ENCODE measurements at regions not wholly inside any gene's neighbourhood (a gene's known extent, or its start where the extent isn't known, plus 50 kb on each side); places are given as distances from the start of the nearest gene placed in this dataset.

DNA sequence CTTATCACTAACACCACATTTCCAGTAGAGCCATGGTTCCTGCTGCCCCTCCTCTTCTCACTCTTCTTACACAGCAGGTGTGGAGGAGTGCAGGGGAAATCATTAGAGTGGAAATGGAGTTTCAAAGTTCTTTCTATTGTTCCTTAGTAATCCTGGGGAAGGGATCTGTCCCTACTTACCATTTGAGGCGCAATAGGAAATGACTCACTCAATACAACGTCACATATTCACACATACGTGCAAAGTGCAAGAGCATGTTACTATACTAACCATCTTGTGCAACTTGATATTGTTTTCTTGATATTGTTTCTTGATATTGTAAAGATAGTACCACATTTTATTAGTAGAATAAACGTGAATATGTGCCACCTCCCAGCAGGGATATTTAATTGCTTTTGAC, 1010.2 kb downstream of the DNAJB9 start:
- TF ChIP-seq, protein P1, sequence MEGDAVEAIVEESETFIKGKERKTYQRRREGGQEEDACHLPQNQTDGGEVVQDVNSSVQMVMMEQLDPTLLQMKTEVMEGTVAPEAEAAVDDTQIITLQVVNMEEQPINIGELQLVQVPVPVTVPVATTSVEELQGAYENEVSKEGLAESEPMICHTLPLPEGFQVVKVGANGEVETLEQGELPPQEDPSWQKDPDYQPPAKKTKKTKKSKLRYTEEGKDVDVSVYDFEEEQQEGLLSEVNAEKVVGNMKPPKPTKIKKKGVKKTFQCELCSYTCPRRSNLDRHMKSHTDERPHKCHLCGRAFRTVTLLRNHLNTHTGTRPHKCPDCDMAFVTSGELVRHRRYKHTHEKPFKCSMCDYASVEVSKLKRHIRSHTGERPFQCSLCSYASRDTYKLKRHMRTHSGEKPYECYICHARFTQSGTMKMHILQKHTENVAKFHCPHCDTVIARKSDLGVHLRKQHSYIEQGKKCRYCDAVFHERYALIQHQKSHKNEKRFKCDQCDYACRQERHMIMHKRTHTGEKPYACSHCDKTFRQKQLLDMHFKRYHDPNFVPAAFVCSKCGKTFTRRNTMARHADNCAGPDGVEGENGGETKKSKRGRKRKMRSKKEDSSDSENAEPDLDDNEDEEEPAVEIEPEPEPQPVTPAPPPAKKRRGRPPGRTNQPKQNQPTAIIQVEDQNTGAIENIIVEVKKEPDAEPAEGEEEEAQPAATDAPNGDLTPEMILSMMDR (IDR thresholded peaks at IDR 0.05): no peak
- no peak for TF ChIP-seq POLR2A (IDR thresholded peaks at IDR 0.05)
